ENCODE measurements at regions not wholly inside any gene's neighbourhood (a gene's known extent, or its start where the extent isn't known, plus 50 kb on each side); places are given as distances from the start of the nearest gene placed in this dataset.

DNA sequence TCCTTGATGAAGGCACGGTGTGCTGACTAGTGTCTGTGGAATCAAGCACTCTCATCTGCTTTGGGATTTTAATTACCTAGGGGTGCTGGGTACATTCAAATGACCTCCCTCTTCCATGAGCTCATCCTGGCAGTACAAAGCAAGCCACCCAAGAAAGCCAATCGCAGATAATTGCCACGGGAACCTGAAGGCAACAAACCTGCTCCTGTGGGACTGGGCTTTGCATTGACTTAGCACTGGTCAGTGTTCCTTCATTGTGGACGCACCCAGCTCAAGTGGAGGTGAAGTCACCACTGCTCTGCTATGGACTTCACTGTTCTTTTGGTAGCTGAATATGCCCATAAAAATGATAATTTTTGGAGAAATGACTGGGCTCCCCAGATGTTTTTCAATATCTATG is 261.6 kb upstream of the FERMT1 start:
- TF ChIP-seq, protein P1, sequence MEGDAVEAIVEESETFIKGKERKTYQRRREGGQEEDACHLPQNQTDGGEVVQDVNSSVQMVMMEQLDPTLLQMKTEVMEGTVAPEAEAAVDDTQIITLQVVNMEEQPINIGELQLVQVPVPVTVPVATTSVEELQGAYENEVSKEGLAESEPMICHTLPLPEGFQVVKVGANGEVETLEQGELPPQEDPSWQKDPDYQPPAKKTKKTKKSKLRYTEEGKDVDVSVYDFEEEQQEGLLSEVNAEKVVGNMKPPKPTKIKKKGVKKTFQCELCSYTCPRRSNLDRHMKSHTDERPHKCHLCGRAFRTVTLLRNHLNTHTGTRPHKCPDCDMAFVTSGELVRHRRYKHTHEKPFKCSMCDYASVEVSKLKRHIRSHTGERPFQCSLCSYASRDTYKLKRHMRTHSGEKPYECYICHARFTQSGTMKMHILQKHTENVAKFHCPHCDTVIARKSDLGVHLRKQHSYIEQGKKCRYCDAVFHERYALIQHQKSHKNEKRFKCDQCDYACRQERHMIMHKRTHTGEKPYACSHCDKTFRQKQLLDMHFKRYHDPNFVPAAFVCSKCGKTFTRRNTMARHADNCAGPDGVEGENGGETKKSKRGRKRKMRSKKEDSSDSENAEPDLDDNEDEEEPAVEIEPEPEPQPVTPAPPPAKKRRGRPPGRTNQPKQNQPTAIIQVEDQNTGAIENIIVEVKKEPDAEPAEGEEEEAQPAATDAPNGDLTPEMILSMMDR (optimal IDR thresholded peaks at IDR 0.05 in 1 of 3, IDR thresholded peaks at IDR 0.05 in 1 of 3, conservative IDR thresholded peaks at IDR 0.05 in 1 of 3; ENCODE audit: extremely low read depth in 1 of 3, insufficient read depth in 2 of 3, low read length in 3 of 3), result no peak
- no peak for TF ChIP-seq EZH2 (IDR thresholded peaks at IDR 0.05; ENCODE audit: low read length)

Data from keratinocyte (primary cell).